GM23248 (cell line): ENCODE measurements at regions not wholly inside any gene's neighbourhood (a gene's known extent, or its start where the extent isn't known, plus 50 kb on each side); places are given as distances from the start of the nearest gene placed in this dataset.

Source experiments
- DNase-seq: peaks from one replicate; pipeline ENCODE4 v3.0.0-alpha.2; 2015
- H2AFZ ChIP-seq: fragments of 200-600 bp; sonication (generic); 2 replicates; pipeline ENCODE4 v1.6.1; 2016; ENCODE audit warnings: antibody characterized with exemption
- H3F3A ChIP-seq: fragments of 200-600 bp; sonication (generic); 2 replicates; pipeline ENCODE4 v1.6.1; 2016; ENCODE audit warnings: mild to moderate bottlenecking, antibody characterized with exemption, mixed run types; ENCODE audit not compliant: insufficient read depth
- H3K27ac ChIP-seq: fragments of 200-600 bp; sonication (generic); 2 replicates; pipeline ENCODE4 v1.5.1; 2016; ENCODE audit warnings: mild to moderate bottlenecking
- H3K27me3 ChIP-seq: fragments of 200-600 bp; sonication (generic); replicated peaks from 2 replicates; pipeline ENCODE4 v1.6.1; 2016; ENCODE audit warnings: mild to moderate bottlenecking; ENCODE audit not compliant: insufficient read depth
- H3K36me3 ChIP-seq: fragments of 200-600 bp; sonication (generic); 2 replicates; pipeline ENCODE4 v1.6.1; 2016; ENCODE audit warnings: low read depth, mild to moderate bottlenecking
- H3K4me1 ChIP-seq: fragments of 200-600 bp; sonication (generic); 2 replicates; pipeline ENCODE4 v1.6.1; 2016; ENCODE audit warnings: mild to moderate bottlenecking; ENCODE audit not compliant: insufficient read depth
- H3K4me2 ChIP-seq: fragments of 200-600 bp; sonication (generic); one replicate; pipeline ENCODE4 v1.6.1; 2016; ENCODE audit warnings: mild to moderate bottlenecking; ENCODE audit not compliant: unreplicated experiment
- H3K4me3 ChIP-seq: fragments of 200-600 bp; sonication (generic); 2 replicates; pipeline ENCODE4 v1.5.1; 2016; ENCODE audit warnings: mild to moderate bottlenecking
- H3K79me2 ChIP-seq: fragments of 200-600 bp; sonication (generic); 2 replicates; pipeline ENCODE4 v1.6.1; 2016; ENCODE audit warnings: mild to moderate bottlenecking; ENCODE audit not compliant: insufficient read depth
- H3K9ac ChIP-seq: fragments of 200-600 bp; sonication (generic); 2 replicates; pipeline ENCODE4 v1.6.1; 2016; ENCODE audit warnings: mild to moderate bottlenecking
- H3K9me2 ChIP-seq: fragments of 200-600 bp; sonication (generic); 2 replicates; pipeline ENCODE4 v1.6.1; 2016; ENCODE audit warnings: mixed run types, mild to moderate bottlenecking, moderate library complexity; ENCODE audit not compliant: insufficient read depth
- H3K9me3 ChIP-seq: fragments of 200-600 bp; sonication (generic); one replicate; pipeline ENCODE4 v1.6.1; 2017; ENCODE audit warnings: low read depth
- H4K20me1 ChIP-seq: fragments of 200-600 bp; sonication (generic); 2 replicates; pipeline ENCODE4 v1.6.0; 2016; ENCODE audit not compliant: insufficient read depth
- EZH2 ChIP-seq: fragments of 200-600 bp; sonication (generic); IDR thresholded peaks from 2 replicates; pipeline ENCODE4 v1.6.1; 2018; ENCODE audit warnings: antibody characterized with exemption, mild to moderate bottlenecking; ENCODE audit not compliant: insufficient read depth, poor library complexity, severe bottlenecking
- EZH2phosphoT487 ChIP-seq: fragments of 200-600 bp; sonication (generic); IDR thresholded peaks from 2 replicates; pipeline ENCODE4 v1.6.1; 2018; ENCODE audit warnings: antibody characterized with exemption, moderate library complexity, mild to moderate bottlenecking, low read depth; ENCODE audit not compliant: insufficient read depth
- WGBS, 2 experiments: methylation state at CpG; one replicate each; pipeline ENCODE4 v1.1.6; 2015 to 2017; ENCODE audit warnings: low lambda C conversion rate in 2 of 2, low coverage in 1 of 2; ENCODE audit errors: missing lambda C conversion rate in 2 of 2; 5-methylcytosine and 5-hydroxymethylcytosine counted together
- in situ Hi-C: fragments of 300-500 bp; cut with MboI; formaldehyde crosslinking; loops from 2 replicates; pipeline ENCODE4 v1.15.0; 2020

DNA sequence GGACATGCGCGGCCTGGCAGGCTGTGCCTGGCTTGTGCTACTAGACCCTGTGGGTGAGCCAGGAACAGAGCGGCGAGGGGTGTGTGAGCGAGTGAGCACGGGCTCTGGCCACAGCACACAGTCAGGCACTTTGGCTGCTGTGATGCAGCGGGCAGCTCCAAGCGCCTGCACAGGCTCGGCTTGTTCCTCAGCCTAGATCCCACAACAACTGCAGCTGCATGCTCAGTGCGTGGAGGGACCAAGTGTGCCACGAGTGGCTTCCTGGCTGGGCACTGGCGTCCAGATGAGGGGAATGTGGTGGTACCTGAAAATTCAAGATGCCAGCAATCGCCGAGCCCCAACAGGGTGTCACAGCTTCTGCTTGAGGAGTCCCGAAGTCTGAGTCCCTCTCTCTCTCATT lies 1056.6 kb downstream of the RAPGEF2 start:
- Histone ChIP-seq H3K4me2 (no peak overlapping the region), H3K27me3 (no peaks in the 10 kb centered on the region), H3K36me3 (no peaks in the 10 kb centered on the region), H3K79me2 (no peaks in the 10 kb centered on the region), H3K4me3 (no peak overlapping the region), H3K27ac (no peak overlapping the region), H3K4me1 (no peaks in the 10 kb centered on the region), H4K20me1 (no peaks in the 10 kb centered on the region), H3K9me3 (peaks cover 4% of the 10 kb centered on the region), H3K9ac (no peak overlapping the region), H2AFZ (no peak overlapping the region), H3F3A (no peaks in the 10 kb centered on the region), H3K9me2 (no peaks in the 10 kb centered on the region)
- in situ Hi-C loops: no loop called here
- 42 to 44% methylated on average over 15 of the region's 15 CpGs for WGBS, 2 experiments
- TF ChIP-seq EZH2phosphoT487 (no peak), EZH2 (no peak)
- no peak for DNase-seq

DNA sequence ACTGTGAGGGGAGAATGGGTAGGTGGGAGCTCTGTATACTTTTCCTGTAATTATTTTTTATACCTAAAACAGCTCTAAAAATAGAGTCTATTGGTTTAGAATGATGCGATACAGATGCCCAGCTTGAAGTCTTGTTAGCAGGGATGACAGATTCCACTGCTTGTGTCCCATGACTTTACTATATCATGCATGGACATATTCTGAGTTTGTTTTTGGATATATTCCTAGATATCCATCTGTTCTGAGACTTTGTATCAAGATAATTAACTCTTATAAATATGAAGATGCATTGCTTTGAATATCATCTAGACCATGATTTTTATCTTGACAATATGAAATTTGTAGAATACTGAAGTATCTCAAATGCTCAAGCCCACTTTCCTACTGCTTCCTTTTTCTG lies 1058.1 kb downstream of the RAPGEF2 start:
- TF ChIP-seq EZH2: no peak
- TF ChIP-seq EZH2phosphoT487: no peak
- Histone ChIP-seq H4K20me1 (no peaks in the 10 kb centered on the region), H3K9me2 (no peaks in the 10 kb centered on the region), H3K36me3 (no peaks in the 10 kb centered on the region), H3K9ac (no peak overlapping the region), H3F3A (no peaks in the 10 kb centered on the region), H2AFZ (no peak overlapping the region), H3K4me2 (no peak overlapping the region), H3K27ac (no peak overlapping the region), H3K27me3 (no peaks in the 10 kb centered on the region), H3K79me2 (no peaks in the 10 kb centered on the region), H3K4me3 (no peak overlapping the region), H3K4me1 (no peaks in the 10 kb centered on the region), H3K9me3 (peaks cover 4% of the 10 kb centered on the region)
- in situ Hi-C loops: no loop called here
- DNase-seq: no peak
- WGBS, 2 experiments: 53 to 56% methylated on average over 1 of the region's 1 CpG

DNA sequence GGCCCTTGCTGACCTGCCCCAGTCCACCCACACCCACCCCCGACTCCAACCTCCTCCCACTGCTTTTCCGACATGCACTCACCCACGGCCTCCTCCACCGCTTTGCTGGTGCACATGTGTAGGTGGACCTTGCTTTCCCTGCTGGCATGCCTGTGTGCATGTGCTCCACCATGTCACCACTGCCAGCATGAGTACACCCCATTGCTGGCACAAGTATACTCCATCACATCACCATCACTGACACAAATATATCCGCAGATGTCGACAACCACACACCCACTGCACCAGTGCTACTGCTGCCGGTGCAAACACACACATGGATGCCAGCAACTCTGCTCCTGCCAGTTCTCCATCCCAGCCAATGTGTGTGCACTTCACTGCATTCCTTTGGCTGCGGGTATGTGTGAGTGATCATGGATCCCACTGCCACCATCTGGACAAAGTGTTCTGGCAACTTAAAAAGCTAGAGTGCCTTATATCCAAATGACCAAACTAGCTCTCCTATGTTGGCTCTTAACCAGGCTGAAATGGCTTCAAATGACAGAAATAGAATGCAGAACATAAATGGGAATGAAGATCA lies 1072.3 kb downstream of the RAPGEF2 start:
- WGBS, 2 experiments: 19 to 26% methylated on average over 8 of the region's 8 CpGs
- DNase-seq: no peak
- Histone ChIP-seq H4K20me1 (no peaks in the 10 kb centered on the region), H3K4me1 (no peaks in the 10 kb centered on the region), H3K27me3 (no peaks in the 10 kb centered on the region), H3K79me2 (no peaks in the 10 kb centered on the region), H3K9me2 (no peaks in the 10 kb centered on the region), H3K27ac (no peak overlapping the region), H3K4me2 (no peak overlapping the region), H3K9ac (no peak overlapping the region), H3K36me3 (no peaks in the 10 kb centered on the region), H2AFZ (no peak overlapping the region), H3K9me3 (no peaks in the 10 kb centered on the region), H3K4me3 (no peak overlapping the region), H3F3A (no peaks in the 10 kb centered on the region)
- in situ Hi-C loops: no loop called here
- TF ChIP-seq EZH2 (no peak), EZH2phosphoT487 (no peak)

DNA sequence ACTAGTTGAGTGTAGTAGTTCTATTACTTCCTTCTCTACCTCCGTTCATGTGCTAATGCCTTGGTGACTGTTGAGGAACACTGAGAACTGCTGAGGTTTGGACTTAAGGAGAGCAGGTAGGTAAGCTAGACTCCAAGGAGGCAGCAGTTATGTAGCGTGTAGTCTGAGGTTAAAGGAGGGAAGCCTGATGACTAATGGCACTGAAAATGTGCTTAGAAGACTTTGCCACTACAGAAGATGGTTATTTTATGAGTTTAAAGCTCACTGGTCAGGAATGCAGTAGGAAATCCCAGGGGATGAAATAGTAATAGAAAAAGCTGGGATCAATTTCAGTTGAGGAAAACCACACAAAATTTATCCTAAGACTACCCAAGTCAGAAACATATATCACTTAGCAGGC lies 1077.3 kb downstream of the RAPGEF2 start:
- Histone ChIP-seq H3K79me2 (no peaks in the 10 kb centered on the region), H3K36me3 (no peaks in the 10 kb centered on the region), H3K27me3 (no peaks in the 10 kb centered on the region), H3K27ac (no peak overlapping the region), H3K9me3 (peaks cover 3% of the 10 kb centered on the region), H3K9me2 (no peaks in the 10 kb centered on the region), H3K4me1 (no peaks in the 10 kb centered on the region), H4K20me1 (no peaks in the 10 kb centered on the region), H3K9ac (no peak overlapping the region), H2AFZ (no peak overlapping the region), H3F3A (no peaks in the 10 kb centered on the region), H3K4me2 (no peak overlapping the region), H3K4me3 (no peak overlapping the region)
- DNase-seq: no peak
- 3 to 9% methylated on average over 2 of the region's 2 CpGs for WGBS, 2 experiments
- TF ChIP-seq EZH2phosphoT487 (no peak), EZH2 (no peak)
- in situ Hi-C loops: no loop called here

DNA sequence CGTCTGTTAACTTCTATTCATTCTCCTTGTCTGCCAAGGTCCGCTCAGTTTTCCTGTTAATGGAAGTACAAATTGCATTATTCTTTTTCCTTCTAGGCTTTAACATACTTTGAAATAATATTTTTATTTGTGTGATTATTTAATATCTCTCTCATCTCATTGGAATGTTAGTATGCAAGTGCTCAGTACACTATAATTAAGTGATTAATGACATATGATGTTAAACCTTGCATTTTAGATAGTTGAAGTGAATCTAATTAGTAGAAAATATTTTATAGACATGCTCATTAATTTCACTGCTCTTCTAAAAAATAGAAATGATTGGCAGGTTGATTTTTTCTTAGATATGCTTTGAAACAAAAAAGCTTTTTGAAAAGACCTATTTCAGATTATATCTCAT lies 1079.8 kb downstream of the RAPGEF2 start:
- in situ Hi-C loops: no loop called here
- Histone ChIP-seq H3K4me1 (no peaks in the 10 kb centered on the region), H3K36me3 (no peaks in the 10 kb centered on the region), H4K20me1 (no peaks in the 10 kb centered on the region), H3K9ac (no peak overlapping the region), H3K9me2 (no peaks in the 10 kb centered on the region), H3K4me3 (no peak overlapping the region), H3K27me3 (no peaks in the 10 kb centered on the region), H3K27ac (no peak overlapping the region), H2AFZ (no peak overlapping the region), H3K4me2 (no peak overlapping the region), H3K9me3 (peaks cover 3% of the 10 kb centered on the region), H3K79me2 (no peaks in the 10 kb centered on the region), H3F3A (no peaks in the 10 kb centered on the region)
- DNase-seq: no peak
- 12 to 23% methylated on average over 2 of the region's 2 CpGs for WGBS, 2 experiments
- no peak for TF ChIP-seq EZH2phosphoT487
